BE2C (cell line): ENCODE measurements at regions not wholly inside any gene's neighbourhood (a gene's known extent, or its start where the extent isn't known, plus 50 kb on each side); places are given as distances from the start of the nearest gene placed in this dataset.

Source experiments
- DNase-seq: peaks from one replicate; pipeline ENCODE4 v3.0.0-alpha.2; 2020
- H3K27me3 ChIP-seq: fragments of 250-450 bp; sonication (Bioruptor Pico); 2 replicates; pipeline ENCODE4 v1.5.1; 2020; ENCODE audit warnings: mild to moderate bottlenecking
- H3K36me3 ChIP-seq: fragments of 250-450 bp; sonication (Bioruptor Pico); 2 replicates; pipeline ENCODE4 v1.5.1; 2020; ENCODE audit warnings: mild to moderate bottlenecking
- H3K4me1 ChIP-seq: fragments of 250-450 bp; sonication (Bioruptor Pico); 2 replicates; pipeline ENCODE4 v1.5.1; 2020
- H3K4me3 ChIP-seq: 2 replicates; pipeline ENCODE4 v1.5.1; 2011; ENCODE audit warnings: low read depth, low read length
- H3K9me3 ChIP-seq: fragments of 250-450 bp; sonication (Bioruptor Pico); 2 replicates; pipeline ENCODE4 v1.5.1; 2020
- TF ChIP-seq, protein P1 (sequence below): IDR thresholded peaks from 2 replicates; pipeline ENCODE4 v1.5.1; 2012; ENCODE audit warnings: mild to moderate bottlenecking, low read depth, low read length

DNA sequence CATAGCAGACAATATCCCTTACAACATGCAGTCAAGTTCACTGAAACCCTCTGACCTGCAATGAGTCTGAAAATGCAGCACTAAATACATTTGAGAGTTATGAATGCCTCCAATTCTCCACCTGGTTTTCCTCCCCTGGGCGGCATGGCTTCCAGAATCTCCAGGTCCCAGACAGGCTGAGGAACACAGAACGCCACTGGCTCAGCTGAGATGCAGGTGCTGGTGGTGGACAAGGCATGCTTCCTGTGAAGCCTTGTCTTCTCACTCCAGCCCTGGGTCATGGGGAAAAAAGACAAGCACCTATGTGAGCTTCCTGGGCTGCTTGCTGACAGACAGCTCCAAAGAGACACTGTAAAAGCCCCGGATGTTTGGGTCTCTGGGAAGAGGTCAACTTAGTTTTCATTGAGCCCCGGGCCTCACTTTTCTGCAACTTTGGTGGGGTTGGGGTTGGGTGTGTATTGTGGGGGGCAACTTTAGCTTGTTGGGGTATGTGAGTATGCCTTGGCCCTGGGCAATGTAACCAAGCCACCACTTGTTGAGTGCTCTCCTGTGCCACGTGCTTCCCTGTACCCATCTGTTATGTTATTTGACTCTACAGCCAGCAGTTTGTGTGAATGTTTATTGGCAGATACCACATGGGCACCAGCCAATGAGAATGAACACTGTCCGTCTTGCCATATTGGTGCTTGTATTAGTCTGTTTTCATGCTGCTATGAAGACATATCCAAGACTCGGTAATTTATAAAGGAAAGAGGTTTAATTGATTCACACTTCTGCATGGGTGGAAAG lies 127.8 kb downstream of the EMX2 start:
- TF ChIP-seq, protein P1, sequence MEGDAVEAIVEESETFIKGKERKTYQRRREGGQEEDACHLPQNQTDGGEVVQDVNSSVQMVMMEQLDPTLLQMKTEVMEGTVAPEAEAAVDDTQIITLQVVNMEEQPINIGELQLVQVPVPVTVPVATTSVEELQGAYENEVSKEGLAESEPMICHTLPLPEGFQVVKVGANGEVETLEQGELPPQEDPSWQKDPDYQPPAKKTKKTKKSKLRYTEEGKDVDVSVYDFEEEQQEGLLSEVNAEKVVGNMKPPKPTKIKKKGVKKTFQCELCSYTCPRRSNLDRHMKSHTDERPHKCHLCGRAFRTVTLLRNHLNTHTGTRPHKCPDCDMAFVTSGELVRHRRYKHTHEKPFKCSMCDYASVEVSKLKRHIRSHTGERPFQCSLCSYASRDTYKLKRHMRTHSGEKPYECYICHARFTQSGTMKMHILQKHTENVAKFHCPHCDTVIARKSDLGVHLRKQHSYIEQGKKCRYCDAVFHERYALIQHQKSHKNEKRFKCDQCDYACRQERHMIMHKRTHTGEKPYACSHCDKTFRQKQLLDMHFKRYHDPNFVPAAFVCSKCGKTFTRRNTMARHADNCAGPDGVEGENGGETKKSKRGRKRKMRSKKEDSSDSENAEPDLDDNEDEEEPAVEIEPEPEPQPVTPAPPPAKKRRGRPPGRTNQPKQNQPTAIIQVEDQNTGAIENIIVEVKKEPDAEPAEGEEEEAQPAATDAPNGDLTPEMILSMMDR, result no peak
- DNase-seq, result no peak
- Histone ChIP-seq H3K36me3 (no peaks in the 10 kb centered on the region), H3K9me3 (no peaks in the 10 kb centered on the region), H3K4me3 (no peak overlapping the region), H3K27me3 (0 out of 2 replicates have a peak, but pooled peaks cover 4% of the 10 kb centered on the region), H3K4me1 (no peaks in the 10 kb centered on the region)

DNA sequence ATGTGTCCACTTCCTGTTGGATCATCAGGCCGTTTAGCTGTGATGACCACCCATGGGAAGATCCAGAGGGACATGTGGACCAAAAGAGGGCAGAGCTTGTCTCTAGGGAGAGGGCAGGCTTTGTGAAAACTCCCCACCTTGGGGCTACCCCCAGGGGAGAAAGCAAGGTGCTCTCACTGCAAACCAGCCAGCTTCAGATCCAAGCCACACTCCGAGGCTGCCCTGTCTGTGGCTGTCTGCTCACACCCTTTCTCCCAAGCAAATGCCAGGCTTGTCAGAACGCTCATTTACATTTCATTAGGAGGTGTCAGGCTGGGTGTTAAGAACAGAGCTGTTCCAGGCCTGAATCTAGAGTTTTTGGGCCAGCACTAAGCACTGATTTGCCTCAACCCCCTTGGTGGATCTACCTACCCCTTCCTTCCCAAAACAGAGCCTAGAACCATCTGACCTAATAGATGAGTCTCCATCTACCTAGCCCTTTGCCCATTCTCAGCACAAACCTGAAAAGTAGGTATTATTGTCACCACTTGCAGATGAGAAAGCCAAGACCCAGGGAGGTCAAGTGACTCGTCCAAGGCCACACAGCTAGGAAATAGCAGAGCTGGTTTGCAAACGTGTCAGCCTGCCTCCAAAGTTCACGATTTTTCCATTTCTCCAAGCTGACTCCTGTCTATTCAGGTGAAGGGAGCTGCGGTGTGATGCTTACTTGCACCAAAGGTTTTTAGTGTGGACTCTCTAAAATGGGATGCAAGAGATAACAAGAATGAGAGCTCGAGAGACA lies 130.9 kb downstream of the EMX2 start:
- no peaks in the 10 kb centered on the region for H3K9me3 ChIP-seq
- 0 out of 2 replicates have a peak, but pooled peaks cover 4% of the 10 kb centered on the region for H3K27me3 ChIP-seq
- TF ChIP-seq, protein P1, result no peak
- H3K4me1 ChIP-seq, result no peaks in the 10 kb centered on the region
- no peak overlapping the region for H3K4me3 ChIP-seq
- no peaks in the 10 kb centered on the region for H3K36me3 ChIP-seq
- no peak for DNase-seq

DNA sequence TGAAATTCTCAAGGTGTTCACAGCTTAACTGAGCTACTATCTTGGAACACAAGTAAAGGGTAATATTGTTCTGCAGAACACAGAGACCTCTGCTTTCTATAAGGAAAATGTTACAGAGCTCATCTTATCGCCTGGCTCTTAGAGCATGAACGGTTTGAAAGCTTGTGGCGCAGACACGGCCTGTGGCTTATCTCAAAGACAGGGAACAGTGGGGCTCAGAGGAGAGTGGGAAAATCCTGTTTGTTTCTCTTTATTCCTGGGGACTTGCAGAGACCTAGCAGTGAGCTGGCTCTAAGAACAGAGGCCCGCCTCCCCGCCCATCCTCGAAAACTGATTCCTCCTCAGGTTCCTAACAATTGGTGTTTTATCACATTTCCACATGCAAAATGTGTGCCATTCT lies 131.7 kb downstream of the EMX2 start:
- Histone ChIP-seq H3K27me3 (0 out of 2 replicates have a peak, but pooled peaks cover 4% of the 10 kb centered on the region), H3K9me3 (no peaks in the 10 kb centered on the region), H3K36me3 (no peaks in the 10 kb centered on the region), H3K4me1 (no peaks in the 10 kb centered on the region), H3K4me3 (no peak overlapping the region)
- TF ChIP-seq, protein P1, result no peak
- DNase-seq, result no peak

DNA sequence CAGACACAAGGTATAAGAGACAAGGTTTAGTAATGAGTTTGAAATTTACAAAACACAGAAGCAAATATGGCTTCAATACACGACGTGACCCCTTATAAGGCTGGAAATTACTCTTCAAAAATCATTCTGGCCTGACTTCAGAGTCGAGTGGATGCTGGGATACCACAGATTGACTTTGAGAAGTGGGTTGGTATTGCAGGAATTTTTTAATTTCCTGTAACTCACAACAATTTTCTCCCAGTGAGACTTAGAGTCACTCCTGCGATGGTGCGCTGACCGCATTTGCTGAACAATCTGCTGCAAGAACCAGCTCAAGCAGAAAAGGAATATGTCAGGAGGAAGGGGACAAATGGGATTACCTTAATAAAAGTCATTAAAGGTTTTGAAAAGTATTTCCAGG lies 132.1 kb downstream of the EMX2 start:
- H3K27me3 ChIP-seq, result 0 out of 2 replicates have a peak, but pooled peaks cover 4% of the 10 kb centered on the region
- no peaks in the 10 kb centered on the region for H3K4me1 ChIP-seq
- no peak for DNase-seq
- TF ChIP-seq, protein P1, result no peak
- H3K9me3 ChIP-seq, result no peaks in the 10 kb centered on the region
- H3K4me3 ChIP-seq, result no peak overlapping the region
- no peaks in the 10 kb centered on the region for H3K36me3 ChIP-seq

DNA sequence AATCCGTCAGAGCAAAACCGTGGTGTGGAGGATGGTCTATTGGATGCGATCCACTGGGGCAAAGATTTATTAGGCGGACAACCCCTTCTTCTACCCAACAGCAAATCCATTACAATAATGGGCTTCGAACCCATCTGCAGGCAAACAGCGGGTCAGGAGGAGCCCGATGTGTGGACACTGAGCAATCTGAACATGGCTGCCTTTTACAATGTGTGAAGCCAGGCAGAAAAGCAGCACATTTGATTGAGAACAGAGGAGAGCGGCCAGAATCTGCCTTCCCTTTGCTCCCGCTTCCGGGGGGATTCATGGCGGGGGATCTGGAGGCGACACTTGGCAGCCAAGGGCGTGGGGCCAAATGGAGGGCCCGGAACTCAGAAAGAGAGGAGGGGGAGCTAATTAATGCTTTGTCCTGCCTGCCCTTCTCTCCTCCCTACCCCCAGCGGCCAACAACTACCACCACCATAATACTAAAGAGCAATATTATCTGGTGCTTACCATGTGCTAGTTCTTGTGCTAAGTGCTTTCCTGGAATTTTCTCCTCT lies 133.0 kb downstream of the EMX2 start:
- no peaks in the 10 kb centered on the region for H3K4me1 ChIP-seq
- TF ChIP-seq, protein P1, result no peak
- H3K9me3 ChIP-seq, result no peaks in the 10 kb centered on the region
- 0 out of 2 replicates have a peak, but pooled peaks cover 4% of the 10 kb centered on the region for H3K27me3 ChIP-seq
- no peaks in the 10 kb centered on the region for H3K36me3 ChIP-seq
- no peak for DNase-seq
- no peak overlapping the region for H3K4me3 ChIP-seq

DNA sequence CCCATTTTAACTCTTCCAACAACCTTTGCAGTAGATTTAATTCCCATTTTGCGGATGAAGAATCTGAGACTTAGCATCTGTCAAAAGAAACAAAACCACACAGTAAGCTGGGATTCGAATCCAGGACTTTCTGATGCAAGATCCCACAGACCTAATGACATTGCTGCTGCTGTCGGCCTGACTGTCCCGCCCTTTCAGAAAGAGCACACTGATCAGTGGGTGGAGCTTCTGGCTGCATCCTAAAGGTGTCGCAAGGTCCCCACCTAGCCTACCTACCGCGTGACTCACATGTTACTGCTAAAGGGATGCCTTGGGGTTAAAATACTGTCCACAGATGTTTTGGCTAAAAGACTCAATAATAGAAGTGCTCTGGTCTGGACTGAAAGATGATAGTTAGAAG lies 134.7 kb downstream of the EMX2 start:
- TF ChIP-seq, protein P1, result no peak
- Histone ChIP-seq H3K4me1 (no peaks in the 10 kb centered on the region), H3K4me3 (no peak overlapping the region), H3K9me3 (no peaks in the 10 kb centered on the region), H3K27me3 (0 out of 2 replicates have a peak, but pooled peaks cover 4% of the 10 kb centered on the region), H3K36me3 (no peaks in the 10 kb centered on the region)
- no peak for DNase-seq
